ENCODE measurements at regions not wholly inside any gene's neighbourhood (a gene's known extent, or its start where the extent isn't known, plus 50 kb on each side); places are given as distances from the start of the nearest gene placed in this dataset.

GRCh38 chr10:28737096-28737495 is 59.8 kb downstream of the BAMBI start:
- no peak overlapping the region for H3K4me2 ChIP-seq (ENCODE audit: extremely low read depth, insufficient read depth, low read length)
- no peak for DNase-seq (ENCODE audit: low read depth in 2 of 2)
- H3K4me3 ChIP-seq (replicated peaks in 1 of 4; ENCODE audit: control extremely low read depth in 1 of 4, insufficient read depth in 1 of 4, low read depth in 3 of 4, low read length in 4 of 4), result no peak overlapping the region
- H3K4me1 ChIP-seq (ENCODE audit: control insufficient read depth, extremely low read depth, insufficient read depth, low read length), result no peaks in the 10 kb centered on the region
- no peak overlapping the region for H2AFZ ChIP-seq (ENCODE audit: low read length)
- H3K27me3 ChIP-seq (ENCODE audit: control insufficient read depth, insufficient read depth, low read length), result no peaks in the 10 kb centered on the region
- no peaks in the 10 kb centered on the region for H3K79me2 ChIP-seq (ENCODE audit: control insufficient read depth, insufficient read depth, low read length)
- no peak overlapping the region for H3K9ac ChIP-seq (ENCODE audit: insufficient read depth, low read length)
- H3K27ac ChIP-seq (ENCODE audit: insufficient read depth, low read length), result no peak overlapping the region
- H3K36me3 ChIP-seq (ENCODE audit: control insufficient read depth, insufficient read depth, low read length), result no peaks in the 10 kb centered on the region
- no peaks in the 10 kb centered on the region for H4K20me1 ChIP-seq (ENCODE audit: control insufficient read depth, extremely low read depth, insufficient read depth, low read length)
- TF ChIP-seq EZH2 (IDR thresholded peaks at IDR 0.05; ENCODE audit: low read length, missing control alignments) (no peak), CTCF (conservative IDR thresholded peaks at IDR 0.05 in 1 of 2, IDR thresholded peaks at IDR 0.05 in 1 of 2; ENCODE audit: low read depth in 1 of 2, low read length in 2 of 2) (no peak)
- H3K9me3 ChIP-seq (ENCODE audit: control insufficient read depth, insufficient read depth, low read depth, low read length), result no peaks in the 10 kb centered on the region

- TF ChIP-seq CTCF (conservative IDR thresholded peaks at IDR 0.05 in 1 of 2, IDR thresholded peaks at IDR 0.05 in 1 of 2; ENCODE audit: low read depth in 1 of 2, low read length in 2 of 2) (no peak), EZH2 (IDR thresholded peaks at IDR 0.05; ENCODE audit: low read length, missing control alignments) (no peak)
- Histone ChIP-seq H3K4me1 (ENCODE audit: control insufficient read depth, extremely low read depth, insufficient read depth, low read length) (no peaks in the 10 kb centered on the region), H3K4me2 (ENCODE audit: extremely low read depth, insufficient read depth, low read length) (no peak overlapping the region), H3K36me3 (ENCODE audit: control insufficient read depth, insufficient read depth, low read length) (no peaks in the 10 kb centered on the region), H2AFZ (ENCODE audit: low read length) (no peak overlapping the region), H3K9me3 (ENCODE audit: control insufficient read depth, insufficient read depth, low read depth, low read length) (no peaks in the 10 kb centered on the region), H3K27me3 (ENCODE audit: control insufficient read depth, insufficient read depth, low read length) (no peaks in the 10 kb centered on the region), H3K79me2 (ENCODE audit: control insufficient read depth, insufficient read depth, low read length) (no peaks in the 10 kb centered on the region), H3K9ac (ENCODE audit: insufficient read depth, low read length) (no peak overlapping the region), H4K20me1 (ENCODE audit: control insufficient read depth, extremely low read depth, insufficient read depth, low read length) (no peaks in the 10 kb centered on the region), H3K27ac (ENCODE audit: insufficient read depth, low read length) (no peak overlapping the region), H3K4me3 (replicated peaks in 1 of 4; ENCODE audit: control extremely low read depth in 1 of 4, insufficient read depth in 1 of 4, low read depth in 3 of 4, low read length in 4 of 4) (no peak overlapping the region)
- DNase-seq (ENCODE audit: low read depth in 2 of 2), result no peak
Measured at GRCh38 chr10:28738200-28738599, 60.9 kb downstream of the BAMBI start.

- no peaks in the 10 kb centered on the region for H3K27me3 ChIP-seq (ENCODE audit: control insufficient read depth, insufficient read depth, low read length)
- H3K4me2 ChIP-seq (ENCODE audit: extremely low read depth, insufficient read depth, low read length), result no peak overlapping the region
- H2AFZ ChIP-seq (ENCODE audit: low read length), result no peak overlapping the region
- H3K4me1 ChIP-seq (ENCODE audit: control insufficient read depth, extremely low read depth, insufficient read depth, low read length), result no peaks in the 10 kb centered on the region
- no peak overlapping the region for H3K27ac ChIP-seq (ENCODE audit: insufficient read depth, low read length)
- no peaks in the 10 kb centered on the region for H3K79me2 ChIP-seq (ENCODE audit: control insufficient read depth, insufficient read depth, low read length)
- no peak overlapping the region for H3K9ac ChIP-seq (ENCODE audit: insufficient read depth, low read length)
- TF ChIP-seq CTCF (conservative IDR thresholded peaks at IDR 0.05 in 1 of 2, IDR thresholded peaks at IDR 0.05 in 1 of 2; ENCODE audit: low read depth in 1 of 2, low read length in 2 of 2) (no peak), EZH2 (IDR thresholded peaks at IDR 0.05; ENCODE audit: low read length, missing control alignments) (no peak)
- no peak for DNase-seq (ENCODE audit: low read depth in 2 of 2)
- H3K36me3 ChIP-seq (ENCODE audit: control insufficient read depth, insufficient read depth, low read length), result no peaks in the 10 kb centered on the region
- no peak overlapping the region for H3K4me3 ChIP-seq (replicated peaks in 1 of 4; ENCODE audit: control extremely low read depth in 1 of 4, insufficient read depth in 1 of 4, low read depth in 3 of 4, low read length in 4 of 4)
- no peaks in the 10 kb centered on the region for H4K20me1 ChIP-seq (ENCODE audit: control insufficient read depth, extremely low read depth, insufficient read depth, low read length)
- H3K9me3 ChIP-seq (ENCODE audit: control insufficient read depth, insufficient read depth, low read depth, low read length), result no peaks in the 10 kb centered on the region
Measured at GRCh38 chr10:28743576-28743975, 66.3 kb downstream of the BAMBI start.

Data from fibroblast of lung (primary cell).